ENCODE measurements at regions not wholly inside any gene's neighbourhood (a gene's known extent, or its start where the extent isn't known, plus 50 kb on each side); places are given as distances from the start of the nearest gene placed in this dataset.
A peak's percentile ranks its signal among the peaks of the same experiment; 100 is the strongest.

GRCh38 chrX:40268188-40268520 is 170.4 kb upstream of the BCOR start:
- Histone ChIP-seq H3K4me3 (ENCODE audit: low read depth, low read length) (no peak overlapping the region), H3K36me3 (replicated peaks) (no peaks in the 10 kb centered on the region), H3K27ac (no peak overlapping the region), H3K27me3 (replicated peaks) (no peaks in the 10 kb centered on the region)
- DNase-seq: no peak
- in situ Hi-C loops (cut with HindIII; ENCODE audit: low pct_ligation_motif_present, low sequenced_read_pairs): no loop called here
- no peak for TF ChIP-seq CTCF (IDR thresholded peaks at IDR 0.05; ENCODE audit: low read depth, low read length, missing control alignments)

- Histone ChIP-seq H3K27me3 (replicated peaks) (no peaks in the 10 kb centered on the region), H3K4me3 (ENCODE audit: low read depth, low read length) (peak overlapping the region; percentile 54), H3K27ac (no peak overlapping the region), H3K36me3 (replicated peaks) (no peaks in the 10 kb centered on the region)
- in situ Hi-C loops (cut with HindIII; ENCODE audit: low pct_ligation_motif_present, low sequenced_read_pairs): no loop called here
- no peak for TF ChIP-seq CTCF (IDR thresholded peaks at IDR 0.05; ENCODE audit: low read depth, low read length, missing control alignments)
- DNase-seq: no peak
Measured at GRCh38 chrX:40267334-40268187, 169.8 kb upstream of the BCOR start.

- peak; percentile 81 for TF ChIP-seq CTCF (IDR thresholded peaks at IDR 0.05; ENCODE audit: low read depth, low read length, missing control alignments)
Measured at GRCh38 chrX:40266490-40267333, 169.0 kb upstream of the BCOR start.

GRCh38 chrX:40265936-40266335 is 168.2 kb upstream of the BCOR start:
- no peak for DNase-seq
- H3K27ac ChIP-seq: no peak overlapping the region
- no peak for TF ChIP-seq CTCF (IDR thresholded peaks at IDR 0.05; ENCODE audit: low read depth, low read length, missing control alignments)
- in situ Hi-C loops (cut with HindIII; ENCODE audit: low pct_ligation_motif_present, low sequenced_read_pairs): no loop called here
- H3K27me3 ChIP-seq (replicated peaks): no peaks in the 10 kb centered on the region
- no peaks in the 10 kb centered on the region for H3K36me3 ChIP-seq (replicated peaks)
- no peak overlapping the region for H3K4me3 ChIP-seq (ENCODE audit: low read depth, low read length)

More at GRCh38 chrX:40266490-40267333, 169.0 kb upstream of the BCOR start:
- DNase-seq: peak; percentile 42
- Histone ChIP-seq H3K4me3 (ENCODE audit: low read depth, low read length) (peak overlapping the region; percentile 54), H3K36me3 (replicated peaks) (no peaks in the 10 kb centered on the region), H3K27me3 (replicated peaks) (no peaks in the 10 kb centered on the region), H3K27ac (no peak overlapping the region)
- in situ Hi-C loops (cut with HindIII; ENCODE audit: low pct_ligation_motif_present, low sequenced_read_pairs): no loop called here

GRCh38 chrX:40263014-40263560 is 165.3 kb upstream of the BCOR start:
- Histone ChIP-seq H3K27ac (peak overlapping the region; percentile 59), H3K4me3 (ENCODE audit: low read depth, low read length) (no peak overlapping the region), H3K36me3 (replicated peaks) (no peaks in the 10 kb centered on the region), H3K27me3 (replicated peaks) (no peaks in the 10 kb centered on the region)
- no peak for DNase-seq
- no peak for TF ChIP-seq CTCF (IDR thresholded peaks at IDR 0.05; ENCODE audit: low read depth, low read length, missing control alignments)
- in situ Hi-C loops (cut with HindIII; ENCODE audit: low pct_ligation_motif_present, low sequenced_read_pairs): no loop called here

Measured in brain microvascular endothelial cell (primary cell).